ENCODE measurements at regions not wholly inside any gene's neighbourhood (a gene's known extent, or its start where the extent isn't known, plus 50 kb on each side); places are given as distances from the start of the nearest gene placed in this dataset.

GRCh38 chr4:38255572-38255971 is 295.4 kb downstream of the PTTG2 start:
- TF ChIP-seq CTCF (IDR thresholded peaks at IDR 0.05; ENCODE audit: low read length) (no peak), EZH2 (IDR thresholded peaks at IDR 0.05; ENCODE audit: borderline replicate concordance, low read length) (no peak)

Measured in OCI-LY1 (cell line).